K562 (cell line): ENCODE measurements at regions not wholly inside any gene's neighbourhood (a gene's known extent, or its start where the extent isn't known, plus 50 kb on each side); places are given as distances from the start of the nearest gene placed in this dataset.

Experiments
- ARID4B ChIP-seq: sonication (generic); formaldehyde crosslinking; IDR thresholded peaks from 2 replicates; pipeline ENCODE4 v1.8.0; 2022; ENCODE audit warnings: mild to moderate bottlenecking, missing genetic modification reagents
- ASH1L ChIP-seq: fragments of 450-650 bp; IDR thresholded peaks from 2 replicates; pipeline ENCODE4 v1.6.1; 2018; ENCODE audit warnings: borderline replicate concordance, mild to moderate bottlenecking, low read depth; ENCODE audit not compliant: partially characterized antibody
- CCAR2 ChIP-seq: fragments of 200-400 bp; formaldehyde crosslinking; IDR thresholded peaks from 2 replicates; pipeline ENCODE4 v1.6.1; 2017; ENCODE audit warnings: mild to moderate bottlenecking, low read depth, low read length
- CREB5 ChIP-seq: fragments of 250-450 bp; sonication (Bioruptor Pico); IDR thresholded peaks from 2 replicates; pipeline ENCODE4 v1.5.0; 2020; ENCODE audit warnings: mild to moderate bottlenecking
- DDX20 ChIP-seq: fragments of 450-650 bp; IDR thresholded peaks from 2 replicates; pipeline ENCODE4 v1.6.1; 2016; ENCODE audit warnings: missing genetic modification characterization, low read depth, mild to moderate bottlenecking, missing compliant biosample characterization, moderate library complexity
- GABPB1 ChIP-seq: sonication (generic); formaldehyde crosslinking; IDR thresholded peaks from 2 replicates; pipeline ENCODE4 v1.8.0; 2022; ENCODE audit warnings: mild to moderate bottlenecking, missing genetic modification reagents
- HLTF ChIP-seq: fragments of 450-650 bp; IDR thresholded peaks from 2 replicates; pipeline ENCODE4 v1.6.1; 2016
- KDM2B ChIP-seq: fragments of 250-450 bp; sonication (Bioruptor Pico); IDR thresholded peaks from 2 replicates; pipeline ENCODE4 v1.8.0; 2021; ENCODE audit warnings: mild to moderate bottlenecking, moderate library complexity
- MBD2 ChIP-seq: sonication (generic); IDR thresholded peaks from 2 replicates; pipeline ENCODE4 v1.6.1; 2016; ENCODE audit warnings: low read depth, borderline replicate concordance
- MIER1 ChIP-seq: fragments of 450-650 bp; IDR thresholded peaks from 2 replicates; pipeline ENCODE4 v1.6.1; 2016; ENCODE audit warnings: antibody characterized with exemption, mild to moderate bottlenecking, low read depth
- MNT ChIP-seq, 2 experiments: fragments of 450-650 bp; conservative IDR thresholded peaks; 2 replicates each; pipeline ENCODE4 v1.6.1; 2017; ENCODE audit warnings: mild to moderate bottlenecking in 2 of 2, moderate library complexity in 2 of 2
- NR3C1 ChIP-seq: sonication (generic); formaldehyde crosslinking; IDR thresholded peaks from 2 replicates; pipeline ENCODE4 v1.8.1; 2022; ENCODE audit warnings: missing genetic modification reagents
- NUFIP1 ChIP-seq: fragments of 450-650 bp; IDR thresholded peaks from 2 replicates; pipeline ENCODE4 v1.6.1; 2018; ENCODE audit not compliant: partially characterized antibody
- OTX1 ChIP-seq: fragments of 450-650 bp; formaldehyde crosslinking; IDR thresholded peaks from 2 replicates; pipeline ENCODE4 v1.4.0; 2022; ENCODE audit warnings: mild to moderate bottlenecking
- STAT5B ChIP-seq: fragments of 250-450 bp; sonication (Bioruptor Pico); IDR thresholded peaks from 2 replicates; pipeline ENCODE4 v1.8.0; 2021; ENCODE audit warnings: mild to moderate bottlenecking, inconsistent platforms
- TEAD2 ChIP-seq: fragments of 450-650 bp; IDR thresholded peaks from 2 replicates; pipeline ENCODE4 v1.6.1; 2016; ENCODE audit warnings: missing genetic modification characterization, control low read depth, missing compliant biosample characterization
- TOE1 ChIP-seq, 2 experiments: fragments of 450-650 bp in 1 of 2; sonication (generic) in 1 of 2; formaldehyde crosslinking in 1 of 2; IDR thresholded peaks; 2 replicates each; pipeline versions ENCODE4 v1.7.1 to v1.8.0; 2016 to 2022; ENCODE audit warnings: borderline replicate concordance in 2 of 2, mild to moderate bottlenecking in 2 of 2, antibody characterized with exemption in 1 of 2, inconsistent platforms in 1 of 2, low read depth in 1 of 2, missing genetic modification reagents in 1 of 2, moderate library complexity in 1 of 2
- ZC3H11A ChIP-seq: IDR thresholded peaks from 2 replicates; pipeline ENCODE4 v1.6.1; 2012; ENCODE audit warnings: low read depth, low read length, improper control_type of control experiment
- ZFX ChIP-seq: sonication (generic); formaldehyde crosslinking; IDR thresholded peaks from 2 replicates; pipeline ENCODE4 v1.8.0; 2022; ENCODE audit warnings: mild to moderate bottlenecking, missing genetic modification reagents, moderate library complexity
- ZNF134 ChIP-seq: fragments of 250-450 bp; sonication (Bioruptor Pico); conservative IDR thresholded peaks from 2 replicates; pipeline ENCODE4 v1.4.0; 2020
- ZNF274 ChIP-seq: IDR thresholded peaks from 2 replicates; pipeline ENCODE4 v1.6.1; 2011; ENCODE audit warnings: low read depth, mild to moderate bottlenecking, low read length, moderate library complexity, borderline replicate concordance
- ZNF324 ChIP-seq: fragments of 250-450 bp; sonication (Bioruptor Pico); IDR thresholded peaks from 2 replicates; pipeline ENCODE4 v1.4.0; 2020; ENCODE audit warnings: mild to moderate bottlenecking
- ZNF696 ChIP-seq: fragments of 250-450 bp; sonication (Bioruptor Pico); conservative IDR thresholded peaks from 2 replicates; pipeline ENCODE4 v1.4.0; 2020; ENCODE audit warnings: mild to moderate bottlenecking, moderate library complexity

GRCh38 chr1:184805667-184806295 lies 51.1 kb upstream of the EDEM3 start (continued):
- TF ChIP-seq OTX1 (CRISPR knock-in tag) (no peak), NR3C1 (CRISPR knock-in tag) (no peak), NUFIP1 (no peak), ZC3H11A (no peak), MNT (conservative IDR thresholded peaks at IDR 0.05) (peak in 1 of 2 experiments; percentile 28; a peak in 1 of 4 replicates), ZNF696 (CRISPR knock-in tag) (no peak; the same call in 1 of the 2 replicates), KDM2B (no peak), CCAR2 (no peak), GABPB1 (CRISPR knock-in tag) (peak; percentile 41; the same call in 1 of the 2 replicates), ASH1L (no peak), DDX20 (tag) (no peak), HLTF (no peak), CREB5 (CRISPR knock-in tag) (no peak), ZNF274 (no peak), MBD2 (no peak), TOE1 (IDR thresholded peaks at IDR 0.05; ENCODE audit: borderline replicate concordance) (peak; percentile 92), TOE1 (CRISPR knock-in tag; IDR thresholded peaks at IDR 0.05; ENCODE audit: borderline replicate concordance, low read depth) (0 out of 2 replicates have a peak, but pooled peaks have one; percentile 48), ZFX (CRISPR knock-in tag) (peak; percentile 34; the same call in 1 of the 2 replicates), ZNF324 (CRISPR knock-in tag) (no peak), STAT5B (no peak), TEAD2 (tag) (no peak), ARID4B (no peak), MIER1 (no peak), ZNF134 (CRISPR knock-in tag) (no peak)
